Gastrocnemius medialis (tissue), 4 donors: ENCODE measurements at regions not wholly inside any gene's neighbourhood (a gene's known extent, or its start where the extent isn't known, plus 50 kb on each side); places are given as distances from the start of the nearest gene placed in this dataset.

ENCODE experiments used
- ATAC-seq, 2 donors: fragments of 150-250 bp; one replicate each; pipeline ENCODE4 v1.9.1; 2016
- DNase-seq, 2 donors: peaks; one replicate each; pipeline ENCODE4 v3.0.0-alpha.2; 2019
- H3K27ac ChIP-seq, 4 donors: fragments of 200-600 bp; sonication (generic); 1 replicate in 1 of 4; 2 replicates in 3 of 4; pipeline ENCODE4 v1.5.1; 2016 to 2018; ENCODE audit warnings: mild to moderate bottlenecking in 2 of 4, moderate library complexity in 1 of 4
- H3K27me3 ChIP-seq, 3 donors: fragments of 200-600 bp; sonication (generic) in 2 of 3; 1 replicate in 1 of 3; 2 replicates in 2 of 3; pipeline versions ENCODE4 v1.5.1 to v1.6.0; 2016 to 2019; ENCODE audit warnings: mild to moderate bottlenecking in 1 of 3, moderate library complexity in 1 of 3
- H3K36me3 ChIP-seq, 2 donors: fragments of 200-600 bp; sonication (generic) in 1 of 2; one replicate each; pipeline ENCODE4 v1.5.1; 2017 to 2018
- H3K4me1 ChIP-seq, 2 donors: fragments of 200-600 bp; sonication (generic) in 1 of 2; one replicate each; pipeline ENCODE4 v1.5.1; 2016 to 2017; ENCODE audit warnings: mild to moderate bottlenecking in 2 of 2
- H3K4me3 ChIP-seq, 4 donors: fragments of 200-600 bp; sonication (generic) in 3 of 4; 1 replicate in 1 of 4; 2 replicates in 3 of 4; pipeline ENCODE4 v1.5.1; 2016 to 2019; ENCODE audit warnings: mild to moderate bottlenecking in 2 of 4
- H3K9me3 ChIP-seq, 3 donors: fragments of 200-600 bp; sonication (generic) in 2 of 3; 1 replicate in 1 of 3; 2 replicates in 2 of 3; pipeline ENCODE4 v1.5.1; 2016 to 2019
- POLR2A ChIP-seq, 2 donors: fragments of 450-650 bp; IDR thresholded peaks; one replicate each; pipeline ENCODE4 v1.6.1; 2017; ENCODE audit warnings: antibody characterized with exemption in 2 of 2, mild to moderate bottlenecking in 2 of 2, moderate library complexity in 2 of 2
- in situ Hi-C, 4 donors: fragments of 200-750 bp; cut with MboI; loops; one replicate each; pipeline versions ENCODE4 v1.15.0 to v1.8.0; 2017; ENCODE audit warnings: low sequenced_read_pairs in 4 of 4
- intact Hi-C: fragments of 100-400 bp; cut with DNase I; formaldehyde crosslinking; loops from one replicate; pipeline ENCODE4 v1.15.1; 2023; ENCODE audit warnings: low total_unique reads
- TF ChIP-seq, protein P1 (sequence below), 5 experiments: fragments of 450-650 bp in 3 of 5; fragments of 200-600 bp in 2 of 5; sonication (generic) in 2 of 5; IDR thresholded peaks in 4 of 5; conservative IDR thresholded peaks in 1 of 5; 1 replicate in 4 of 5; 2 replicates in 1 of 5; pipeline ENCODE4 v1.5.1; 2016 to 2019; ENCODE audit warnings: antibody characterized with exemption in 5 of 5, mild to moderate bottlenecking in 3 of 5, moderate library complexity in 3 of 5

DNA sequence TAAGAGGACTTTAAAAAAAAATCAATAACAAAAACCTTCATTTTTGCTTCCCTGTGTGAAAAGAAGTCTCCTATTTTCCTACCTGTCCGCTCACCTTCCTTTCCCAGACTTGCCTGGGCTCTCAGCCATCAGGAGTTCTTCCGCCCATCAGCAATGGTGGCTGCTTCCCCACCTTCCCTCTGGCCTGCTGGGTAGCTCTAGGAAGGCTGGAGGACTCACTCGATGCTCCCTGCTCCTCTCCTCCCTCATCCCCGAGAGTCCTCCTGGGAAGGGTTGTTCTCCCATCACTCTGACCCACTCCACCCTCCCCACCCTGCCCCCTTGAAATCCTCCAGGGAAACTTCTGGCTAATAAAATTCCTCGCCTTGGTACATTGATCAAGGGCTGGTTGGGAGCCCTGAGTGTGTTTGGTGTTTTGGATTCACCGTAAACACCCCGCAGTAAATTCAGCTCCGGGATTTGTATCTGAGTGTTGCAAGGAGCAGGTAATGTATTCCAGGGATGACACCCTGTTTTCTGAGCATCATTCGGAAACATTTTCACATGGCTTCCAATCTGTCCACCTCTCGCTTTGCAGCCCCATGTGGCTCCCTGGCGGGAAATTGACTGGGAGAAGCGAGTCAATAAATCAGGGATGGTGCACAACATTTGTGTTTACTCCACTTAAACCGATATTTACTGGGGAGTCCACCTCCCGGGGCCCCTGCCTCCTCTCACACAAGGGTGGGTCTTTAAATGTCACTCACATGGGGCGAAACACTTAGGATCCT lies 126.4 kb upstream of the SDK1 start:
- Histone ChIP-seq H3K27ac (no peak overlapping the region), H3K27me3 (no peaks in the 10 kb centered on the region), H3K4me3 (no peak overlapping the region), H3K4me1 (no peaks in the 10 kb centered on the region), H3K36me3 (no peaks in the 10 kb centered on the region), H3K9me3 (no peaks in the 10 kb centered on the region)
- ATAC-seq (no peak), DNase-seq (no peak)
- in situ Hi-C loops: no loop called here
- TF ChIP-seq, protein P1, sequence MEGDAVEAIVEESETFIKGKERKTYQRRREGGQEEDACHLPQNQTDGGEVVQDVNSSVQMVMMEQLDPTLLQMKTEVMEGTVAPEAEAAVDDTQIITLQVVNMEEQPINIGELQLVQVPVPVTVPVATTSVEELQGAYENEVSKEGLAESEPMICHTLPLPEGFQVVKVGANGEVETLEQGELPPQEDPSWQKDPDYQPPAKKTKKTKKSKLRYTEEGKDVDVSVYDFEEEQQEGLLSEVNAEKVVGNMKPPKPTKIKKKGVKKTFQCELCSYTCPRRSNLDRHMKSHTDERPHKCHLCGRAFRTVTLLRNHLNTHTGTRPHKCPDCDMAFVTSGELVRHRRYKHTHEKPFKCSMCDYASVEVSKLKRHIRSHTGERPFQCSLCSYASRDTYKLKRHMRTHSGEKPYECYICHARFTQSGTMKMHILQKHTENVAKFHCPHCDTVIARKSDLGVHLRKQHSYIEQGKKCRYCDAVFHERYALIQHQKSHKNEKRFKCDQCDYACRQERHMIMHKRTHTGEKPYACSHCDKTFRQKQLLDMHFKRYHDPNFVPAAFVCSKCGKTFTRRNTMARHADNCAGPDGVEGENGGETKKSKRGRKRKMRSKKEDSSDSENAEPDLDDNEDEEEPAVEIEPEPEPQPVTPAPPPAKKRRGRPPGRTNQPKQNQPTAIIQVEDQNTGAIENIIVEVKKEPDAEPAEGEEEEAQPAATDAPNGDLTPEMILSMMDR (IDR thresholded peaks at IDR 0.05 in 4 of 5, conservative IDR thresholded peaks at IDR 0.05 in 1 of 5): no peak
- TF ChIP-seq POLR2A (IDR thresholded peaks at IDR 0.05): no peak
- intact Hi-C loops: no loop called here

DNA sequence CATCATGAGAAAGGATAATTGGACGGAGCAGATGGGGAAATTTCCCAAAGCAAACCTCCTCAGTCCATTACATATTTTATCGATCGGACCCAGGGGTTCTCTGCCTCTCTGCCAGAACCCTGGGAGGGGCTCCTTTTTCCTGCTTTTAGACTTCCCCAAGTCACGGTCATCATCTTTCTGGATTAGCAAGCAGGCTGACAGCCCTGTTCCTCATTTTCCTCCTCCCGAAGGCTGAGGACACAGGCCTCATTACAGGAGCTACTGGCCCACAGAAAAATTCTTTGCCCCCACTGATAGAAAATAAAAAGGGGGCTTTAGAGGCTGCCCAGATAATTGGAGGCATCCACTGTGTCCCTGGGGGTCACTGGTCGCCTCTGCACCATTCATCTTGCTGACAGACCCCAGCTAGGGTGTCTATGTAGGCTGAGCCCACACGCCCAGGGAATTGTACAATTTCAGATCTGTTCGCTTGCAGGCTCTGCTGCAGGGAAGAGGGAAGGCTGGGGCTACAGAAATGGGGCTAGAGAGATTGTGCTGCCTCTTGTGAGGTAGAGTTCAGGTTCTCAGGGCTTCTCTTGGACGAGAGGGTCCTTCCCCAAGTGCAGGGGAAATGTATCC lies 125.7 kb upstream of the SDK1 start:
- Histone ChIP-seq H3K4me1 (no peaks in the 10 kb centered on the region), H3K4me3 (no peak overlapping the region), H3K27me3 (no peaks in the 10 kb centered on the region), H3K9me3 (no peaks in the 10 kb centered on the region), H3K27ac (no peak overlapping the region), H3K36me3 (no peaks in the 10 kb centered on the region)
- intact Hi-C loops: no loop called here
- ATAC-seq: no peak
- no peak for TF ChIP-seq POLR2A (IDR thresholded peaks at IDR 0.05)
- TF ChIP-seq, protein P1 (IDR thresholded peaks at IDR 0.05 in 4 of 5, conservative IDR thresholded peaks at IDR 0.05 in 1 of 5): no peak
- DNase-seq: no peak
- in situ Hi-C loops: no loop called here

DNA sequence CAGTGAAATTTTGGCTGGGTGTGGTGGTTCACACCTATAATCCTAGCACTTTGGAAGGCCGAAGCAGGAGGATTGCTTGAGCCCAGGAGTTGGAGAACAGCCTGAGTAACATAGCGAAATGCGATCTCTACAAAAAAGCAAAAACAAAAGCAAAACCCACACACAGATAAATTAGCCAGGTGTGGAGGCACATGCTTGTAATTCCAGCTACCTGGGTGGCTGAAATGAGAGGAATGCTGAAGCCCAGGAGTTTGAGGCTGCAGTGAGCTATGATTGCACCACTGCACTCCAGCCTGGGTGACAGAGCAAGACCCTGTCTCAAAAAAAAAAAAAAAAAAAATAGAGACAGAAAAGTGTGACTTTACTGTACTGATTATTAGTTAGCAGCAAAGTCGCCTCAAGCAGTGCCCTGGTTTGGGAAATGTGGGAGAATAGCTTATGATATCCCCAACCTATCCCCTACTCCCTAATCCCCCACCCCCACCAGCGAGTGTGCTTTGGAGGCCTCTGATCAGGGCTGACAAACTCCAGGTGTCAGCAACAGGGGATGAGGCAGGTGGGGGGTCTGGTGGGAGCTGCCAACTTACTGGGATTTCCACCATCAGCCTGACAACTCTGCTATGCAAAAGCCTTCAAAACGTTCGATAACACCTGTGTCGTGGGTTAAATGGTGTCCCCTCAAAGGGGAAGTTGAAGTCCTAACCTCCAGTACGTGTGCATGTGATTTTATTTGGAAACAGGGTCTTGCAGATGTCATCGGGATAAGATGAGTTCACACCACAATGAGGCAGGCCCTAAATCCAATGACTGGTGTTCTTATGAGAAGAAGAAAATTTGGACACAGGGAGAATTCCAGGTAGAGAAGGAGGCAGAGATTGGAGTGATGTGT lies 124.7 kb upstream of the SDK1 start:
- no peaks in the 10 kb centered on the region for H3K4me1 ChIP-seq
- H3K27me3 ChIP-seq: no peaks in the 10 kb centered on the region
- intact Hi-C loops: no loop called here
- H3K9me3 ChIP-seq: no peaks in the 10 kb centered on the region
- no peak overlapping the region for H3K4me3 ChIP-seq
- H3K27ac ChIP-seq: no peak overlapping the region
- H3K36me3 ChIP-seq: no peaks in the 10 kb centered on the region
- TF ChIP-seq, protein P1 (IDR thresholded peaks at IDR 0.05 in 4 of 5, conservative IDR thresholded peaks at IDR 0.05 in 1 of 5): no peak
- ATAC-seq (no peak), DNase-seq (no peak)
- in situ Hi-C loops: no loop called here

DNA sequence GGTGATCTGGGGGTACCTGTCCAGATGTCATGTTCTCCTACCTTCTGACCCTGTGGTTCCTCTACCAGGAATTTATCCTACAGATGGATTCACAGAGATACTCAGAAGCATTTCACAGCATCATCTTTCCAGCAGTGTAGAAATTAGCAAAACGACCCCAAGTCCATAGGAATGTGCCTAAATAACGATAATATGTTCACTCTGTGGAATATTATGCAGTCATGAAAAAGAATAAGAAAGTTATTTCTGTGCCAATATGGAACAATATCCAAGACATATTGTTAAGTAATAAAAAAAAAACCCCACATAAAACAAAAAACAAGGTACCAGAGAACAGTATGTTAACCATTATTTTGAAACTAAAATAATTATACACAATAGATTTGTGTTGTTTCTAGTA lies 123.8 kb upstream of the SDK1 start:
- TF ChIP-seq, protein P1 (IDR thresholded peaks at IDR 0.05 in 4 of 5, conservative IDR thresholded peaks at IDR 0.05 in 1 of 5): no peak
- TF ChIP-seq POLR2A (IDR thresholded peaks at IDR 0.05): no peak

More for the DNA sequence above, 123.8 kb upstream of the SDK1 start:
- H3K27me3 ChIP-seq: no peaks in the 10 kb centered on the region
- H3K4me3 ChIP-seq: no peak overlapping the region
- ATAC-seq (no peak), DNase-seq (no peak)
- H3K36me3 ChIP-seq: no peaks in the 10 kb centered on the region
- intact Hi-C loops (no loop called here), in situ Hi-C loops (no loop called here)
- H3K9me3 ChIP-seq: no peaks in the 10 kb centered on the region
- no peaks in the 10 kb centered on the region for H3K4me1 ChIP-seq
- no peak overlapping the region for H3K27ac ChIP-seq
